ENCODE measurements at regions not wholly inside any gene's neighbourhood (a gene's known extent, or its start where the extent isn't known, plus 50 kb on each side); places are given as distances from the start of the nearest gene placed in this dataset.

GRCh38 chr3:64354221-64354620, 129.0 kb upstream of the PRICKLE2 start:
- H3K4me3 ChIP-seq (replicated peaks; ENCODE audit: low read depth, low read length) = no peak overlapping the region
- no peak for TF ChIP-seq CTCF (IDR thresholded peaks at IDR 0.05; ENCODE audit: low read length, missing control alignments)
- DNase-seq (ENCODE audit: low read depth) = no peak

- DNase-seq (ENCODE audit: low read depth) = peak; percentile 41
- no peak for TF ChIP-seq CTCF (IDR thresholded peaks at IDR 0.05; ENCODE audit: low read length, missing control alignments)
- no peak overlapping the region for H3K4me3 ChIP-seq (replicated peaks; ENCODE audit: low read depth, low read length)
Measured at GRCh38 chr3:64353226-64353625, 128.0 kb upstream of the PRICKLE2 start.

GRCh38 chr3:64352639-64352992, 127.3 kb upstream of the PRICKLE2 start:
- no peak for TF ChIP-seq CTCF (IDR thresholded peaks at IDR 0.05; ENCODE audit: low read length, missing control alignments)
- no peak for DNase-seq (ENCODE audit: low read depth)
- no peak overlapping the region for H3K4me3 ChIP-seq (replicated peaks; ENCODE audit: low read depth, low read length)

- H3K4me3 ChIP-seq (replicated peaks; ENCODE audit: low read depth, low read length) = no peak overlapping the region
- DNase-seq (ENCODE audit: low read depth) = peak; percentile 47
- no peak for TF ChIP-seq CTCF (IDR thresholded peaks at IDR 0.05; ENCODE audit: low read length, missing control alignments)
Measured at GRCh38 chr3:64351713-64352638, 126.7 kb upstream of the PRICKLE2 start.

GRCh38 chr3:64349551-64349950, 124.3 kb upstream of the PRICKLE2 start:
- no peak overlapping the region for H3K4me3 ChIP-seq (replicated peaks; ENCODE audit: low read depth, low read length)
- TF ChIP-seq CTCF (IDR thresholded peaks at IDR 0.05; ENCODE audit: low read length, missing control alignments) = no peak
- DNase-seq (ENCODE audit: low read depth) = no peak

- TF ChIP-seq CTCF (IDR thresholded peaks at IDR 0.05; ENCODE audit: low read length, missing control alignments) = no peak
- no peak overlapping the region for H3K4me3 ChIP-seq (replicated peaks; ENCODE audit: low read depth, low read length)
- peak; percentile 96 for DNase-seq (ENCODE audit: low read depth)
Measured at GRCh38 chr3:64345371-64345770, 120.1 kb upstream of the PRICKLE2 start.
